Transverse colon (tissue), 3 donors: ENCODE measurements at regions not wholly inside any gene's neighbourhood (a gene's known extent, or its start where the extent isn't known, plus 50 kb on each side); places are given as distances from the start of the nearest gene placed in this dataset.

Experiments used
- EP300 ChIP-seq: sonication (generic); formaldehyde crosslinking; IDR thresholded peaks from one replicate; pipeline ENCODE4 v1.6.1; 2017; ENCODE audit warnings: antibody characterized with exemption, low read depth
- POLR2A ChIP-seq: fragments of 450-650 bp; IDR thresholded peaks from one replicate; pipeline ENCODE4 v1.6.1; 2016; ENCODE audit warnings: antibody characterized with exemption, mild to moderate bottlenecking, moderate library complexity
- TF ChIP-seq, protein P1 (sequence below), 5 experiments: fragments of 200-600 bp in 3 of 5; fragments of 450-650 bp in 2 of 5; sonication (generic) in 3 of 5; IDR thresholded peaks; 1 replicate in 2 of 5; 2 replicates in 3 of 5; pipeline ENCODE4 v1.5.1; 2016 to 2017; ENCODE audit warnings: antibody characterized with exemption in 5 of 5, inconsistent platforms in 3 of 5, mild to moderate bottlenecking in 2 of 5, moderate library complexity in 1 of 5

GRCh38 chr2:180787330-180787729, 193.1 kb upstream of the UBE2E3 start:
- TF ChIP-seq, protein P1, sequence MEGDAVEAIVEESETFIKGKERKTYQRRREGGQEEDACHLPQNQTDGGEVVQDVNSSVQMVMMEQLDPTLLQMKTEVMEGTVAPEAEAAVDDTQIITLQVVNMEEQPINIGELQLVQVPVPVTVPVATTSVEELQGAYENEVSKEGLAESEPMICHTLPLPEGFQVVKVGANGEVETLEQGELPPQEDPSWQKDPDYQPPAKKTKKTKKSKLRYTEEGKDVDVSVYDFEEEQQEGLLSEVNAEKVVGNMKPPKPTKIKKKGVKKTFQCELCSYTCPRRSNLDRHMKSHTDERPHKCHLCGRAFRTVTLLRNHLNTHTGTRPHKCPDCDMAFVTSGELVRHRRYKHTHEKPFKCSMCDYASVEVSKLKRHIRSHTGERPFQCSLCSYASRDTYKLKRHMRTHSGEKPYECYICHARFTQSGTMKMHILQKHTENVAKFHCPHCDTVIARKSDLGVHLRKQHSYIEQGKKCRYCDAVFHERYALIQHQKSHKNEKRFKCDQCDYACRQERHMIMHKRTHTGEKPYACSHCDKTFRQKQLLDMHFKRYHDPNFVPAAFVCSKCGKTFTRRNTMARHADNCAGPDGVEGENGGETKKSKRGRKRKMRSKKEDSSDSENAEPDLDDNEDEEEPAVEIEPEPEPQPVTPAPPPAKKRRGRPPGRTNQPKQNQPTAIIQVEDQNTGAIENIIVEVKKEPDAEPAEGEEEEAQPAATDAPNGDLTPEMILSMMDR (IDR thresholded peaks at IDR 0.05) = no peak
- TF ChIP-seq EP300 = no peak
- TF ChIP-seq POLR2A = no peak
